T-cell (primary cell): ENCODE measurements at regions not wholly inside any gene's neighbourhood (a gene's known extent, or its start where the extent isn't known, plus 50 kb on each side); places are given as distances from the start of the nearest gene placed in this dataset.

Source experiments
- ATAC-seq, 4 experiments: fragments of 200-7000 bp in 3 of 4; fragments of 150-1000 bp in 1 of 4; cut with Tn5 transposase; replicated peaks in 1 of 4; 1 replicate in 3 of 4; 2 replicates in 1 of 4; pipeline ENCODE4 v1.10.0; 2021; ENCODE audit warnings: moderate library complexity in 3 of 4, mild to moderate bottlenecking in 2 of 4, moderate number of reproducible peaks in 1 of 4
- CTCF ChIA-PET, 2 donors: fragments of 300-600 bp; sonication (Branson Sonifier 250); formaldehyde crosslinking; loops; one replicate each; lab custom pipeline; 2022; ENCODE audit warnings: antibody characterized with exemption in 2 of 2; lab: Charles Lee
- POLR2A ChIA-PET, 2 donors: fragments of 300-600 bp; sonication (Branson Sonifier 250); formaldehyde crosslinking; loops; one replicate each; lab custom pipeline; 2022; ENCODE audit warnings: antibody characterized with exemption in 2 of 2; lab: Charles Lee
- DNase-seq, 35 experiments: peaks; one replicate each; pipeline versions ENCODE4 v3.0.0 to v3.0.0-alpha.2; 2013 to 2023
- H3K27ac ChIP-seq: one replicate; pipeline ENCODE4 v1.5.1; 2013; ENCODE audit warnings: low read length
- H3K27me3 ChIP-seq, 2 experiments: replicated peaks in 1 of 2; 1 replicate in 1 of 2; 2 replicates in 1 of 2; pipeline versions ENCODE4 v1.6.1 to v1.7.0; 2013; ENCODE audit warnings: low read length in 1 of 2, mixed read lengths in 1 of 2; ENCODE audit not compliant: control insufficient read depth in 2 of 2, insufficient read depth in 2 of 2; ENCODE audit errors: extremely low read depth in 1 of 2
- H3K36me3 ChIP-seq, 2 donors: 1 replicate in 1 of 2; 2 replicates in 1 of 2; pipeline versions ENCODE4 v1.6.1 to v1.7.0; 2013; ENCODE audit warnings: low read length in 1 of 2; ENCODE audit not compliant: control insufficient read depth in 2 of 2, insufficient read depth in 1 of 2; ENCODE audit errors: extremely low read depth in 1 of 2
- H3K4me1 ChIP-seq, 2 experiments: 1 replicate in 1 of 2; 2 replicates in 1 of 2; pipeline versions ENCODE4 v1.6.1 to v1.7.0; 2013; ENCODE audit warnings: low read length in 2 of 2, mixed read lengths in 1 of 2; ENCODE audit not compliant: insufficient read depth in 2 of 2, control insufficient read depth in 1 of 2; ENCODE audit errors: extremely low read depth in 1 of 2
- H3K4me3 ChIP-seq, 2 donors: 1 replicate in 1 of 2; 2 replicates in 1 of 2; pipeline versions ENCODE4 v1.5.1 to v1.7.0; 2013; ENCODE audit warnings: mild to moderate bottlenecking in 2 of 2, low read length in 1 of 2, moderate library complexity in 1 of 2; ENCODE audit not compliant: control insufficient read depth in 1 of 2; ENCODE audit errors: extremely low read depth in 1 of 2
- H3K9me3 ChIP-seq: 2 replicates; pipeline ENCODE4 v1.7.0; 2013
- H3K27ac Mint-ChIP-seq, 2 donors: one replicate each; pipeline ENCODE4 v1.8.0; 2020 to 2021; ENCODE audit warnings: mild to moderate bottlenecking in 2 of 2, mixed read lengths in 2 of 2
- H3K27me3 Mint-ChIP-seq, 2 donors: one replicate each; pipeline ENCODE4 v1.8.0; 2021 to 2022; ENCODE audit warnings: mixed read lengths in 2 of 2
- H3K36me3 Mint-ChIP-seq: one replicate; pipeline ENCODE4 v1.8.0; 2021; ENCODE audit warnings: mixed read lengths
- H3K4me1 Mint-ChIP-seq, 3 donors: one replicate each; pipeline ENCODE4 v1.8.0; 2020 to 2022; ENCODE audit warnings: mixed read lengths in 3 of 3, mild to moderate bottlenecking in 1 of 3
- H3K4me3 Mint-ChIP-seq, 3 donors: one replicate each; pipeline ENCODE4 v1.8.0; 2020 to 2022; ENCODE audit warnings: mild to moderate bottlenecking in 3 of 3, mixed read lengths in 3 of 3, moderate library complexity in 3 of 3
- H3K9me3 Mint-ChIP-seq, 3 donors: one replicate each; pipeline ENCODE4 v1.8.0; 2020 to 2022; ENCODE audit warnings: mixed read lengths in 3 of 3
- WGBS: methylation state at CpG from one replicate; pipeline ENCODE4 v1.1.5; 2013; ENCODE audit warnings: missing lambda C conversion rate; ENCODE audit not compliant: insufficient coverage; 5-methylcytosine and 5-hydroxymethylcytosine counted together

DNA sequence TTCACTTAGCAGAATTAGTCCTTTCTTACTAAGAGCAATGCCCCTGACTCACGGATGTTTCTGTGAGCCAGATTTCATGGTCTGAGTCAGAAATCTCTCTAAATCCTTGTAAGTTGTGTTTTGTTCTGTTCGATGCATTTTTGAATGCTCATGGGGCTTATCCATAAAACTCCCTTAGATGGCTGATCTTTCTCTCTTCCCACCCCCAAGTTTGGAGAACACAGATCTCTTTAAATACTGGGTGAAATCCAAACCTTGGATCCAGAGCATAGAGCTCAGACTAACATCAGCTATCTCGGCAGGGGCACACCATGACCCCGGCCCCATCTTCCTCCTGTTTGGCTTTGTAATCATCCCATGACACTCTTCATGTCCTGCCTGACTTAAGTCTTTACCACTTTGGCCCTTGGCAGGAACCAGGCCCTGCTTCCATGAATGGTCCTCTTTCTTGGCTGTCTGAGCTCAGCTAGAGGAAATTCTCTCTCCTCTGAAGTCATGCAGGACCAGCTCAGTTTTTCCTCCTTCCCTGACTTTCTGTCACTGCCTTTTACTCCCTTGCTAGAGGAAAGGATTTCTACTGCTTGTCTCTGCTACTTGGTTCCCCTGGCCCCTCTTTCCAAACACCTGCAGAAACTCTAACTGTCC lies 120.4 kb upstream of the RAB11FIP2 start:
- Histone ChIP-seq H3K9me3 (no peaks in the 10 kb centered on the region), H3K36me3 (no peaks in the 10 kb centered on the region), H3K27ac (no peak overlapping the region), H3K4me1 (no peaks in the 10 kb centered on the region), H3K4me3 (no peak overlapping the region), H3K27me3 (peaks cover 0 to 10% of the 10 kb centered on the region in 2 experiments)
- no peak overlapping the region for H3K27ac Mint-ChIP-seq
- H3K9me3 Mint-ChIP-seq, result no peaks in the 10 kb centered on the region
- H3K4me1 Mint-ChIP-seq, result no peaks in the 10 kb centered on the region
- WGBS, result 80% methylated on average over 2 of the region's 4 CpGs
- ChIA-PET CTCF (no interaction called here), POLR2A (no interaction called here)
- H3K4me3 Mint-ChIP-seq, result no peak overlapping the region
- H3K27me3 Mint-ChIP-seq, result peaks cover 17 to 42% of the 10 kb centered on the region in 2 donors
- DNase-seq (no peak), ATAC-seq (no peak)
- H3K36me3 Mint-ChIP-seq, result no peaks in the 10 kb centered on the region

GRCh38 chr10:118163217-118163616 lies 116.5 kb upstream of the RAB11FIP2 start:
- Histone ChIP-seq H3K4me3 (no peak overlapping the region), H3K9me3 (no peaks in the 10 kb centered on the region), H3K27ac (no peak overlapping the region), H3K4me1 (no peaks in the 10 kb centered on the region), H3K36me3 (no peaks in the 10 kb centered on the region), H3K27me3 (peaks cover 0 to 10% of the 10 kb centered on the region in 2 experiments)
- POLR2A ChIA-PET, result no interaction called here
- no peak for ATAC-seq
- CTCF ChIA-PET, result no interaction called here
- H3K36me3 Mint-ChIP-seq, result no peaks in the 10 kb centered on the region
- peaks cover 11 to 24% of the 10 kb centered on the region in 2 donors for H3K27me3 Mint-ChIP-seq
- H3K27ac Mint-ChIP-seq, result no peak overlapping the region
- no peaks in the 10 kb centered on the region for H3K4me1 Mint-ChIP-seq
- no peak for DNase-seq
- no peak overlapping the region for H3K4me3 Mint-ChIP-seq
- H3K9me3 Mint-ChIP-seq, result no peaks in the 10 kb centered on the region
- 83% methylated on average over 1 of the region's 6 CpGs for WGBS

GRCh38 chr10:118161461-118162246 lies 114.9 kb upstream of the RAB11FIP2 start:
- H3K9me3 Mint-ChIP-seq, result no peaks in the 10 kb centered on the region
- no peaks in the 10 kb centered on the region for H3K36me3 ChIP-seq
- H3K4me1 Mint-ChIP-seq, result no peaks in the 10 kb centered on the region
- DNase-seq, result no peak
- peaks cover 0 to 4% of the 10 kb centered on the region in 2 experiments for H3K27me3 ChIP-seq
- H3K4me3 Mint-ChIP-seq, result no peak overlapping the region
- H3K4me3 ChIP-seq, result no peak overlapping the region
- H3K27ac Mint-ChIP-seq, result no peak overlapping the region
- peaks cover 4 to 17% of the 10 kb centered on the region in 2 donors for H3K27me3 Mint-ChIP-seq
- H3K36me3 Mint-ChIP-seq, result no peaks in the 10 kb centered on the region
- H3K27ac ChIP-seq, result no peak overlapping the region
- CTCF ChIA-PET, result no interaction called here
- POLR2A ChIA-PET, result no interaction called here
- no peaks in the 10 kb centered on the region for H3K9me3 ChIP-seq
- WGBS, result no CpG with 5 or more reads among the region's 6 CpGs
- no peak for ATAC-seq
- H3K4me1 ChIP-seq, result no peaks in the 10 kb centered on the region

- peaks cover 0 to 6% (median 0%) of the 10 kb centered on the region in 3 donors for H3K9me3 Mint-ChIP-seq
- Histone ChIP-seq H3K9me3 (no peaks in the 10 kb centered on the region), H3K27ac (no peak overlapping the region), H3K36me3 (no peaks in the 10 kb centered on the region), H3K4me3 (no peak overlapping the region), H3K27me3 (peaks cover 0 to 5% of the 10 kb centered on the region in 2 experiments), H3K4me1 (no peaks in the 10 kb centered on the region)
- H3K4me1 Mint-ChIP-seq, result no peaks in the 10 kb centered on the region
- no peak for DNase-seq
- H3K4me3 Mint-ChIP-seq, result no peak overlapping the region
- no peaks in the 10 kb centered on the region for H3K36me3 Mint-ChIP-seq
- peaks cover 10 to 12% of the 10 kb centered on the region in 2 donors for H3K27me3 Mint-ChIP-seq
- POLR2A ChIA-PET, result no interaction called here
- ATAC-seq, result no peak
- CTCF ChIA-PET, result interaction anchor here in 1 of 2 donors (0.6 kb wide), 1 partner anchor 415 kb away, joined by 4 read pairs; no protein-coding TSS in a partner anchor
- no peak overlapping the region for H3K27ac Mint-ChIP-seq
These were observed 106.5 kb upstream of the RAB11FIP2 start for GRCh38 chr10:118153287-118153686.

- H3K4me1 ChIP-seq, result no peaks in the 10 kb centered on the region
- ChIA-PET POLR2A (no interaction called here), CTCF (no interaction called here)
- no peak overlapping the region for H3K4me3 ChIP-seq
- ATAC-seq (no peak), DNase-seq (no peak)
- 87% methylated on average over 2 of the region's 2 CpGs for WGBS
- H3K27me3 ChIP-seq, result peaks cover 0 to 9% of the 10 kb centered on the region in 2 experiments
- H3K27ac ChIP-seq, result no peak overlapping the region
- no peaks in the 10 kb centered on the region for H3K36me3 ChIP-seq
- no peak overlapping the region for H3K4me3 Mint-ChIP-seq
- H3K4me1 Mint-ChIP-seq, result no peaks in the 10 kb centered on the region
- peaks cover 13 to 17% of the 10 kb centered on the region in 2 donors for H3K27me3 Mint-ChIP-seq
- H3K36me3 Mint-ChIP-seq, result no peaks in the 10 kb centered on the region
- peaks cover 0 to 5% (median 0%) of the 10 kb centered on the region in 3 donors for H3K9me3 Mint-ChIP-seq
- no peak overlapping the region for H3K27ac Mint-ChIP-seq
- no peaks in the 10 kb centered on the region for H3K9me3 ChIP-seq
These were observed 104.7 kb upstream of the RAB11FIP2 start for GRCh38 chr10:118151461-118151860.

DNA sequence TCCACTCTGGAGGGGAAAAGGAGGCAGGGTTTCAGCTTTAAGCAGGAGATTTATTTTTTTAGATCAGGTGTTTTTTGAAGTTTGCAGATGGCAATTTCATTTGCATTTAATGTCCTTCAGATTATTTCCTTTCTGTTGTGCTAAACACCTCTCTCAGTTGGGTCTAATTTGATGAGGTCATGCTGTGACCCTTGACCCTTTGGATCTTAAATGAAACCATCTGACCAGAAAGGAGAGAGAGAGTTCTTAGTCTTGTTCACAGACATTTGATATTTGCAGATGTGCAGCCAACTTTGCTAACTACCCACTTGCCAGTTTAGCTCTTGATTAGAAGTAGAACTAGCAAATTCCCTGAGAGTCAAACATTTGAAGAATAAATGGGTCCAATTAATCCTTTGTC lies 101.5 kb upstream of the RAB11FIP2 start:
- no peaks in the 10 kb centered on the region for H3K36me3 Mint-ChIP-seq
- no peaks in the 10 kb centered on the region for H3K9me3 Mint-ChIP-seq

More for the DNA sequence above, 101.5 kb upstream of the RAB11FIP2 start:
- Mint-ChIP-seq H3K4me1 (no peaks in the 10 kb centered on the region), H3K27me3 (peaks cover 13 to 17% of the 10 kb centered on the region in 2 donors), H3K4me3 (no peak overlapping the region), H3K27ac (no peak overlapping the region)
- ATAC-seq (no peak), DNase-seq (no peak)
- Histone ChIP-seq H3K27ac (no peak overlapping the region), H3K27me3 (peaks cover 0 to 9% of the 10 kb centered on the region in 2 experiments), H3K36me3 (no peaks in the 10 kb centered on the region), H3K9me3 (no peaks in the 10 kb centered on the region), H3K4me3 (no peak overlapping the region), H3K4me1 (no peaks in the 10 kb centered on the region)
- POLR2A ChIA-PET, result no interaction called here
- CTCF ChIA-PET, result no interaction called here
